Astrocyte (in vitro differentiated cells and primary cell): ENCODE measurements at regions not wholly inside any gene's neighbourhood (a gene's known extent, or its start where the extent isn't known, plus 50 kb on each side); places are given as distances from the start of the nearest gene placed in this dataset.
"Not testable (repeated sequence)": the region's sequence is repeated elsewhere in the genome, so short reads cannot be mapped to it uniquely, and the experiment has no call there.

Source experiments
- DNase-seq: peaks from one replicate; pipeline ENCODE4 v3.0.0-alpha.2; 2010; ENCODE audit warnings: low read depth
- FAIRE-seq: peaks from 2 replicates; lab custom pipeline; 2011; peaks lifted over from hg19 to GRCh38; lab: Jason Lieb, UNC
- H2AFZ ChIP-seq: 2 replicates; pipeline ENCODE4 v1.6.0; 2012; ENCODE audit warnings: low read depth, low read length, inconsistent platforms
- H3K27ac ChIP-seq: 2 replicates; pipeline ENCODE4 v1.5.1; 2011; ENCODE audit warnings: low read depth, low read length, inconsistent platforms
- H3K27me3 ChIP-seq: 2 replicates; pipeline ENCODE4 v1.6.0; 2011; ENCODE audit warnings: low read length, inconsistent platforms; ENCODE audit not compliant: insufficient read depth
- H3K36me3 ChIP-seq: 2 replicates; pipeline ENCODE4 v1.5.1; 2011; ENCODE audit warnings: low read length, inconsistent platforms; ENCODE audit not compliant: insufficient read depth
- H3K4me1 ChIP-seq: 2 replicates; pipeline ENCODE4 v1.5.1; 2011; ENCODE audit warnings: low read length, inconsistent platforms; ENCODE audit not compliant: insufficient read depth
- H3K4me2 ChIP-seq: 2 replicates; pipeline ENCODE4 v1.6.0; 2012; ENCODE audit warnings: low read length, inconsistent platforms
- H3K4me3 ChIP-seq: 2 replicates; pipeline ENCODE4 v1.5.1; 2011; ENCODE audit warnings: low read depth, mild to moderate bottlenecking, low read length, inconsistent platforms; ENCODE audit not compliant: insufficient read depth
- H3K79me2 ChIP-seq: 2 replicates; pipeline ENCODE4 v1.6.0; 2012; ENCODE audit warnings: mild to moderate bottlenecking, low read length, inconsistent platforms; ENCODE audit not compliant: insufficient read depth
- H3K9ac ChIP-seq: 2 replicates; pipeline ENCODE4 v1.6.0; 2012; ENCODE audit warnings: mild to moderate bottlenecking, low read length, inconsistent platforms
- H3K9me3 ChIP-seq: 2 replicates; pipeline ENCODE4 v1.5.1; 2012; ENCODE audit warnings: low read depth, mild to moderate bottlenecking, low read length, inconsistent platforms; ENCODE audit not compliant: insufficient read depth
- H4K20me1 ChIP-seq: 2 replicates; pipeline ENCODE4 v1.6.0; 2012; ENCODE audit warnings: low read length, inconsistent platforms; ENCODE audit not compliant: insufficient read depth
- H3K27ac Mint-ChIP-seq: one replicate; pipeline ENCODE4 v1.8.0; 2021; ENCODE audit warnings: mild to moderate bottlenecking, mixed read lengths; ENCODE audit not compliant: unreplicated experiment
- H3K27me3 Mint-ChIP-seq: one replicate; pipeline ENCODE4 v1.8.0; 2021; ENCODE audit warnings: low read depth, mixed read lengths; ENCODE audit not compliant: unreplicated experiment
- H3K36me3 Mint-ChIP-seq: one replicate; pipeline ENCODE4 v1.8.0; 2021; ENCODE audit warnings: low read depth, mixed read lengths; ENCODE audit not compliant: unreplicated experiment
- H3K4me1 Mint-ChIP-seq: one replicate; pipeline ENCODE4 v1.8.0; 2021; ENCODE audit warnings: low read depth, mixed read lengths; ENCODE audit not compliant: unreplicated experiment
- H3K4me3 Mint-ChIP-seq: one replicate; pipeline ENCODE4 v1.8.0; 2021; ENCODE audit warnings: mild to moderate bottlenecking, moderate library complexity, mixed read lengths; ENCODE audit not compliant: unreplicated experiment
- H3K9me3 Mint-ChIP-seq: one replicate; pipeline ENCODE4 v1.8.0; 2021; ENCODE audit warnings: mild to moderate bottlenecking, mixed read lengths; ENCODE audit not compliant: unreplicated experiment
- CTCF ChIP-seq: IDR thresholded peaks from 2 replicates; pipeline ENCODE4 v1.5.1; 2011; ENCODE audit warnings: low read depth, mild to moderate bottlenecking, inconsistent platforms, low read length, moderate library complexity; ENCODE audit not compliant: insufficient read depth
- EZH2 ChIP-seq: IDR thresholded peaks from 2 replicates; pipeline ENCODE4 v1.6.1; 2012; ENCODE audit warnings: mild to moderate bottlenecking, low read length, inconsistent platforms; ENCODE audit not compliant: insufficient read depth

GRCh38 chr10:32139223-32140073, 83.2 kb upstream of the KIF5B start:
- peak; percentile 94 for DNase-seq
- no peaks in the 10 kb centered on the region for H3K79me2 ChIP-seq
- no peaks in the 10 kb centered on the region for H3K36me3 Mint-ChIP-seq
- H2AFZ ChIP-seq, result peak overlapping the region; percentile 83
- FAIRE-seq, result peak; percentile 43
- peaks cover 6% of the 10 kb centered on the region for H3K9me3 Mint-ChIP-seq
- H3K4me2 ChIP-seq, result peak overlapping the region; percentile 78
- no peaks in the 10 kb centered on the region for H4K20me1 ChIP-seq
- H3K27ac Mint-ChIP-seq, result peak overlapping the region; percentile 90
- H3K4me3 ChIP-seq, result no peak overlapping the region
- H3K9ac ChIP-seq, result peak overlapping the region; percentile 66
- H3K27ac ChIP-seq, result peak overlapping the region; percentile 92
- H3K27me3 Mint-ChIP-seq, result no peaks in the 10 kb centered on the region
- peak overlapping the region; percentile 17 for H3K4me3 Mint-ChIP-seq
- no peaks in the 10 kb centered on the region for H3K27me3 ChIP-seq
- H3K36me3 ChIP-seq, result no peaks in the 10 kb centered on the region
- TF ChIP-seq EZH2 (no peak), CTCF (no peak)
- H3K4me1 ChIP-seq, result peaks cover 11% of the 10 kb centered on the region
- H3K9me3 ChIP-seq, result no peaks in the 10 kb centered on the region
- peaks cover 9% of the 10 kb centered on the region for H3K4me1 Mint-ChIP-seq

GRCh38 chr10:32136927-32137326, 80.7 kb upstream of the KIF5B start:
- not testable (repeated sequence) for H3K4me3 ChIP-seq, H3K4me1 Mint-ChIP-seq, H3K36me3 Mint-ChIP-seq, H3K9me3 Mint-ChIP-seq, H3K36me3 ChIP-seq, H3K27ac Mint-ChIP-seq, H3K27ac ChIP-seq, DNase-seq, FAIRE-seq, H3K79me2 ChIP-seq, H2AFZ ChIP-seq, H3K9ac ChIP-seq, H3K27me3 Mint-ChIP-seq, H3K4me3 Mint-ChIP-seq, H4K20me1 ChIP-seq, H3K9me3 ChIP-seq, H3K4me2 ChIP-seq, H3K27me3 ChIP-seq
- H3K4me1 ChIP-seq, result peaks cover 11% of the 10 kb centered on the region

GRCh38 chr10:32135796-32136195, 79.6 kb upstream of the KIF5B start:
- not testable (repeated sequence) for DNase-seq, H3K4me1 Mint-ChIP-seq, H3K79me2 ChIP-seq, H3K9ac ChIP-seq, H2AFZ ChIP-seq, H3K9me3 Mint-ChIP-seq, H3K4me3 ChIP-seq, H3K9me3 ChIP-seq, H3K4me3 Mint-ChIP-seq, H3K4me2 ChIP-seq, H4K20me1 ChIP-seq, H3K27me3 ChIP-seq, H3K27ac ChIP-seq, H3K27me3 Mint-ChIP-seq, H3K36me3 ChIP-seq, H3K36me3 Mint-ChIP-seq, H3K27ac Mint-ChIP-seq, FAIRE-seq
- peaks cover 11% of the 10 kb centered on the region for H3K4me1 ChIP-seq
